ENCODE measurements at regions not wholly inside any gene's neighbourhood (a gene's known extent, or its start where the extent isn't known, plus 50 kb on each side); places are given as distances from the start of the nearest gene placed in this dataset.
"Not testable (repeated sequence)": the region's sequence is repeated elsewhere in the genome, so short reads cannot be mapped to it uniquely, and the experiment has no call there.

DNA sequence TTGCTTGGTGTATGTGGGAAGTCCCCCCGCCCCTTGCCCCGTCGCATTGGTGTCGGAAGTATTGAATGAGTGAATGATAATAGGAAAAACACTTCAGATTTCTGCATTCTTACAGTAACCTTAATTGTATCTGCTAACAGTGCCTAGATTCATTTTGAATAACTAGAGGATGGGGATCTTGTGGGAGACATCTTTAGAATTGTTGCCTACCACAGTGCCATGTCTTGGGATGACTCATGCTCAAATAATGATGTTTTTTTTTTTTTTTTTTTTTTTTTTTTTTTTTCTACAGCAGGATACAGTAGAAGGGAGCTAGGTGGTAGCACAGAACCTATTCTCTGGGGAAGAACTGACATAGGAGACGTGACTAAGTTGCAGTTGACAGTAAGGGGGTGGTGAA, 237.9 kb downstream of the USP25 start:
- no TSS peak for BruUV-seq (replicated peaks)
- Mint-ChIP-seq H3K4me3 (ENCODE audit: low read depth, unreplicated experiment) (no peak overlapping the region), H3K4me1 (ENCODE audit: low read depth, unreplicated experiment) (no peaks in the 10 kb centered on the region), H3K36me3 (ENCODE audit: insufficient read depth, unreplicated experiment) (no peaks in the 10 kb centered on the region), H3K9me3 (ENCODE audit: low read depth, unreplicated experiment) (no peaks in the 10 kb centered on the region), H3K27ac (ENCODE audit: unreplicated experiment) (no peak overlapping the region), H3K27me3 (ENCODE audit: unreplicated experiment) (no peaks in the 10 kb centered on the region)
- intact Hi-C loops (cut with micrococcal nuclease; ENCODE audit: unreplicated experiment), result no loop called here
- DNase-seq, result no peak
- CTCF ChIA-PET, result interaction anchor here (0.6 kb wide), 2 partner anchors 365 to 1520 kb away, joined by 5 read pairs; no protein-coding TSS in a partner anchor
- TF ChIP-seq, protein P1, sequence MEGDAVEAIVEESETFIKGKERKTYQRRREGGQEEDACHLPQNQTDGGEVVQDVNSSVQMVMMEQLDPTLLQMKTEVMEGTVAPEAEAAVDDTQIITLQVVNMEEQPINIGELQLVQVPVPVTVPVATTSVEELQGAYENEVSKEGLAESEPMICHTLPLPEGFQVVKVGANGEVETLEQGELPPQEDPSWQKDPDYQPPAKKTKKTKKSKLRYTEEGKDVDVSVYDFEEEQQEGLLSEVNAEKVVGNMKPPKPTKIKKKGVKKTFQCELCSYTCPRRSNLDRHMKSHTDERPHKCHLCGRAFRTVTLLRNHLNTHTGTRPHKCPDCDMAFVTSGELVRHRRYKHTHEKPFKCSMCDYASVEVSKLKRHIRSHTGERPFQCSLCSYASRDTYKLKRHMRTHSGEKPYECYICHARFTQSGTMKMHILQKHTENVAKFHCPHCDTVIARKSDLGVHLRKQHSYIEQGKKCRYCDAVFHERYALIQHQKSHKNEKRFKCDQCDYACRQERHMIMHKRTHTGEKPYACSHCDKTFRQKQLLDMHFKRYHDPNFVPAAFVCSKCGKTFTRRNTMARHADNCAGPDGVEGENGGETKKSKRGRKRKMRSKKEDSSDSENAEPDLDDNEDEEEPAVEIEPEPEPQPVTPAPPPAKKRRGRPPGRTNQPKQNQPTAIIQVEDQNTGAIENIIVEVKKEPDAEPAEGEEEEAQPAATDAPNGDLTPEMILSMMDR (IDR thresholded peaks at IDR 0.05; ENCODE audit: unreplicated experiment), result no peak

DNA sequence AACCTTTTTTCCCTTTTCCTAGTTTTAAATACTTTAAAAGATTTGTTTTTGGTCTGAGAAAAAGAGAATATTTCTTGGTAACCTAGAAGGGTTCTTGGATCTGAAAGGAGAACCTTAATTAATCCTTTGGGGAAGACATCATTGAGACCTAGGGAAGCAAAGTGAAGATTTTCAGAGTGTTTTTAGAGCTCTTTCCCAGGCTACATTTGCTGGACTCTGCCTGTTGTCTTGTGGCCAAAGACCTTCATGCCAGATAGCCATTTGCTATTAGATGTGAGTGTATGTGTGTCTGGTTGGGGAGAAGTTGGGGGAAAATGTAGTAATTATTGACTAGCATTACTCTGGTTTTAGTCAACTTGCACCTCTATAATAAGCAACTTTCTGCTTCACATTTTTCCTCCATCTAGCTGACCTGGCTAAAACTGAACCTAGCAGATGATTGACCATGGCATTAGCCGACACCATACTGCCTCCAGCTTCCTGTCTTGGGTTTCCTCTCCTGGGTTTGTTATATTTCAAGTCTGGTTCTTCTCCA, 239.1 kb downstream of the USP25 start:
- Mint-ChIP-seq H3K9me3 (ENCODE audit: low read depth, unreplicated experiment) (no peaks in the 10 kb centered on the region), H3K36me3 (ENCODE audit: insufficient read depth, unreplicated experiment) (no peaks in the 10 kb centered on the region), H3K4me3 (ENCODE audit: low read depth, unreplicated experiment) (no peak overlapping the region), H3K27me3 (ENCODE audit: unreplicated experiment) (no peaks in the 10 kb centered on the region), H3K4me1 (ENCODE audit: low read depth, unreplicated experiment) (no peaks in the 10 kb centered on the region), H3K27ac (ENCODE audit: unreplicated experiment) (no peak overlapping the region)
- TF ChIP-seq, protein P1 (IDR thresholded peaks at IDR 0.05; ENCODE audit: unreplicated experiment), result no peak
- CTCF ChIA-PET, result no interaction called here
- DNase-seq, result no peak
- intact Hi-C loops (cut with micrococcal nuclease; ENCODE audit: unreplicated experiment), result no loop called here
- BruUV-seq (replicated peaks), result no TSS peak

DNA sequence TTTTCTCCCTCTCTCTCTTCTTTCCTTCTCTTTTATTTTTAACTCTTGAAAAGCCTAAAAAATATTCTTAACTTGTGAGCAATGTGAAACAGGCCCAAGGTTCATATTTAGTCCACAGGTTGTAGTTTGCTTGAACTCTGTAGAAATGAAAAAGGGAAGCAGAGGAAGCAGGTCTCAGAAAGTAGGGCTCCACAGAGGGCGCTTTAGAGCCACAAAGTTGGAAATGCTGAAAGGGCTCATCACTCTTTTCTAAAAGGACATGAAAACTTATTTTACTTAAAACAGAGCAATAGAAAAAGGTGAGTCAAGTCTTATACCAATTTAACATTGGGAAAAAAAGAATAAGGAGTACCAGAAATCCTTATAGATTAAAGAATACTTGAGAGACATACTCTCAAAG, 247.0 kb downstream of the USP25 start:
- Mint-ChIP-seq H3K27me3 (ENCODE audit: unreplicated experiment) (no peaks in the 10 kb centered on the region), H3K27ac (ENCODE audit: unreplicated experiment) (no peak overlapping the region), H3K36me3 (ENCODE audit: insufficient read depth, unreplicated experiment) (no peaks in the 10 kb centered on the region), H3K4me1 (ENCODE audit: low read depth, unreplicated experiment) (no peaks in the 10 kb centered on the region), H3K4me3 (ENCODE audit: low read depth, unreplicated experiment) (no peak overlapping the region), H3K9me3 (ENCODE audit: low read depth, unreplicated experiment) (no peaks in the 10 kb centered on the region)
- DNase-seq, result peak; percentile 1
- CTCF ChIA-PET, result no interaction called here
- TF ChIP-seq, protein P1 (IDR thresholded peaks at IDR 0.05; ENCODE audit: unreplicated experiment), result no peak
- BruUV-seq (replicated peaks), result no TSS peak
- intact Hi-C loops (cut with micrococcal nuclease; ENCODE audit: unreplicated experiment), result no loop called here

DNA sequence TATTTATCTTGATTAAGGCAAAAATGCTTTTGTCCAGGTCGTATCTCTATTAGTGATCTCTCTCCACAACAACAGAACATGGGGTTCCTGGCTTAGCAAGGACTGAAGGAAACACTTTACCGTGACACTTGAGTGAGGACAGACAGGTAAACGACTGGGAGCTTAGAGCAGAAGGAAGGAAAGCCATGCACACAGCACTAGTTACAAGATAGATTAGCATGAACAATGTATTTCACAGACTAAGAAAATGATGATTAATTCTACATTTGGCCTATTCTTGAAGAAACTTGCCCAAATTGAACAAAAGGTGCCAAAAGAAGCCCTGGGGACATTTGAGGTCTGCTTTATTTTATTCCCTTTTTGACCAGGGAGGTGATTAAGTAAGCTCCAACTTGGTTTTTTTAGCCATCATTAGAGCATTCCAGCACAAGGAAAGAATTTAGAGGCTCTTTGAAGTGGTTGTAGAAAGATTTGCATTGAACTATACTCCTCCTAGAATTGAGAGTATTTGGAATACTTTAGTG, 248.5 kb downstream of the USP25 start:
- CTCF ChIA-PET, result interaction anchor here (0.6 kb wide), 1 partner anchor 22 kb away, joined by 4 read pairs; no protein-coding TSS in a partner anchor
- H3K27me3 Mint-ChIP-seq (ENCODE audit: unreplicated experiment), result no peaks in the 10 kb centered on the region
- H3K36me3 Mint-ChIP-seq (ENCODE audit: insufficient read depth, unreplicated experiment), result no peaks in the 10 kb centered on the region

DNA sequence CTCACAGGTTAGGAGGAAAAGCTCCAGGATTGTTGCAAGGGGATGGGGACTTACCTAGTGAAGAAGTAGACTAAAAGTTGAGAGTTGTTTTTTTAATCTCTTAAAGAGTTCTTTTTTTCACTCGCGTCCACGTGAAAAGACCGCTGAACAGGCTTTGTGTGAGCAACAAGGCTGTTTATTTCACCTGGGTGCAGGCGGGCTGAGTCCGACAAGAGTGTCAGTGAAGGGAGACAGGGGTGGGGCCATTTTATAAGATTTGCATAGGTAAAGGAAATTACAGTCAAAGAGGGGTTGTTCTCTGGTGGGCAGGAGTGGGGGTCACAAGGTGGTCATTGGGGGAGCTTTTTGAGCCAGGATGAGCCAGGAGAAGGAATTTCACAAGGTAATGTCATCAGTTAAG, 249.7 kb downstream of the USP25 start:
- CTCF ChIA-PET; H3K9me3 Mint-ChIP-seq (ENCODE audit: low read depth, unreplicated experiment); BruUV-seq (replicated peaks); H3K36me3 Mint-ChIP-seq (ENCODE audit: insufficient read depth, unreplicated experiment); H3K27me3 Mint-ChIP-seq (ENCODE audit: unreplicated experiment); intact Hi-C loops (cut with micrococcal nuclease; ENCODE audit: unreplicated experiment); H3K4me3 Mint-ChIP-seq (ENCODE audit: low read depth, unreplicated experiment); DNase-seq; H3K27ac Mint-ChIP-seq (ENCODE audit: unreplicated experiment); H3K4me1 Mint-ChIP-seq (ENCODE audit: low read depth, unreplicated experiment): not testable (repeated sequence)

More for the DNA sequence above, 248.5 kb downstream of the USP25 start:
- TF ChIP-seq, protein P1 (IDR thresholded peaks at IDR 0.05; ENCODE audit: unreplicated experiment), result no peak
- no peaks in the 10 kb centered on the region for H3K9me3 Mint-ChIP-seq (ENCODE audit: low read depth, unreplicated experiment)
- H3K27ac Mint-ChIP-seq (ENCODE audit: unreplicated experiment), result no peak overlapping the region
- H3K4me3 Mint-ChIP-seq (ENCODE audit: low read depth, unreplicated experiment), result no peak overlapping the region
- BruUV-seq (replicated peaks), result no TSS peak
- intact Hi-C loops (cut with micrococcal nuclease; ENCODE audit: unreplicated experiment), result no loop called here
- DNase-seq, result no peak
- no peaks in the 10 kb centered on the region for H3K4me1 Mint-ChIP-seq (ENCODE audit: low read depth, unreplicated experiment)
